HEK293 (cell line): ENCODE measurements at regions not wholly inside any gene's neighbourhood (a gene's known extent, or its start where the extent isn't known, plus 50 kb on each side); places are given as distances from the start of the nearest gene placed in this dataset.

ENCODE experiments used
- CTCF ChIA-PET: fragments of 350-600 bp; formaldehyde crosslinking; extraction: SDS; loops from one replicate; lab custom pipeline; 2021; ENCODE audit warnings: antibody characterized with exemption; lab: Yijun Ruan, JAX
- POLR2A ChIA-PET: fragments of 300-600 bp; formaldehyde crosslinking; extraction: SDS; loops from one replicate; lab custom pipeline; 2020; ENCODE audit warnings: antibody characterized with exemption, inconsistent platforms; lab: Yijun Ruan, JAX
- H3K27ac ChIP-seq: fragments of 200-500 bp; sonication (Bioruptor generic); 2 replicates; pipeline ENCODE4 v1.5.1; 2014; ENCODE audit warnings: low read depth, low read length, control low read depth, inconsistent platforms; ENCODE audit errors: extremely low read depth
- H3K36me3 ChIP-seq, 2 experiments: fragments of 200-500 bp in 1 of 2; sonication (Bioruptor generic) in 1 of 2; 1 replicate in 1 of 2; 2 replicates in 1 of 2; pipeline ENCODE4 v1.5.1; 2014 to 2017; ENCODE audit warnings: inconsistent platforms in 2 of 2, low read length in 2 of 2; ENCODE audit not compliant: control insufficient read depth in 2 of 2, insufficient read depth in 1 of 2
- H3K4me1 ChIP-seq: fragments of 200-500 bp; sonication (Bioruptor generic); 2 replicates; pipeline ENCODE4 v1.5.1; 2014; ENCODE audit warnings: mild to moderate bottlenecking, low read length, inconsistent platforms; ENCODE audit not compliant: control insufficient read depth, insufficient read depth
- H3K4me3 ChIP-seq: 2 replicates; pipeline ENCODE4 v1.5.1; 2011; ENCODE audit warnings: low read depth, mild to moderate bottlenecking, control low read depth, low read length, moderate library complexity
- H3K9me3 ChIP-seq: fragments of 200-500 bp; sonication (Bioruptor generic); 2 replicates; pipeline ENCODE4 v1.5.1; 2014; ENCODE audit warnings: low read depth, low read length, inconsistent platforms; ENCODE audit not compliant: control insufficient read depth, insufficient read depth
- ATF2 ChIP-seq: fragments of 450-650 bp; formaldehyde crosslinking; IDR thresholded peaks from 2 replicates; pipeline ENCODE4 v1.5.1; 2016; ENCODE audit warnings: missing biosample characterization, missing genetic modification characterization, low read depth
- GFI1B ChIP-seq: fragments of 450-650 bp; formaldehyde crosslinking; IDR thresholded peaks from 2 replicates; pipeline ENCODE4 v1.5.1; 2016; ENCODE audit warnings: missing biosample characterization, missing genetic modification characterization
- HOXA7 ChIP-seq: sonication (generic); formaldehyde crosslinking; IDR thresholded peaks from 2 replicates; pipeline ENCODE4 v1.8.1; 2022; ENCODE audit warnings: missing genetic modification reagents, borderline replicate concordance
- KLF7 ChIP-seq: fragments of 450-650 bp; formaldehyde crosslinking; IDR thresholded peaks from 2 replicates; pipeline ENCODE4 v1.5.1; 2016; ENCODE audit warnings: missing biosample characterization, missing genetic modification characterization, borderline replicate concordance
- MEIS1 ChIP-seq: sonication (generic); formaldehyde crosslinking; IDR thresholded peaks from 2 replicates; pipeline ENCODE4 v1.8.1; 2022; ENCODE audit warnings: missing genetic modification reagents, mild to moderate bottlenecking, borderline replicate concordance
- OVOL3 ChIP-seq: fragments of 450-650 bp; formaldehyde crosslinking; IDR thresholded peaks from 2 replicates; pipeline ENCODE4 v1.5.1; 2016; ENCODE audit warnings: missing biosample characterization, missing genetic modification characterization
- SCRT1 ChIP-seq: fragments of 450-650 bp; formaldehyde crosslinking; IDR thresholded peaks from 2 replicates; pipeline ENCODE4 v1.5.1; 2016; ENCODE audit warnings: missing biosample characterization, missing genetic modification characterization, borderline replicate concordance
- TCF7L2 ChIP-seq: IDR thresholded peaks from 2 replicates; pipeline ENCODE4 v1.6.1; 2011; ENCODE audit warnings: low read depth, mild to moderate bottlenecking, inconsistent platforms, low read length, moderate library complexity, borderline replicate concordance
- TRIM28 ChIP-seq: IDR thresholded peaks from 2 replicates; pipeline ENCODE4 v1.6.1; 2011; ENCODE audit warnings: low read length, control low read depth, borderline replicate concordance
- ZBTB7A ChIP-seq: fragments of 450-650 bp; formaldehyde crosslinking; IDR thresholded peaks from 2 replicates; pipeline ENCODE4 v1.5.1; 2016; ENCODE audit warnings: low read depth, missing biosample characterization, missing genetic modification characterization
- ZEB2 ChIP-seq: fragments of 450-650 bp; formaldehyde crosslinking; IDR thresholded peaks from 2 replicates; pipeline ENCODE4 v1.5.1; 2016; ENCODE audit warnings: missing biosample characterization, missing genetic modification characterization
- ZNF239 ChIP-seq: fragments of 450-650 bp; formaldehyde crosslinking; IDR thresholded peaks from 2 replicates; pipeline ENCODE4 v1.5.1; 2016; ENCODE audit warnings: missing biosample characterization, missing genetic modification characterization
- ZNF292 ChIP-seq: fragments of 450-650 bp; formaldehyde crosslinking; IDR thresholded peaks from 2 replicates; pipeline ENCODE4 v1.5.1; 2016; ENCODE audit warnings: low read depth, missing biosample characterization, missing genetic modification characterization, borderline replicate concordance
- ZNF341 ChIP-seq: fragments of 450-650 bp; formaldehyde crosslinking; IDR thresholded peaks from 2 replicates; pipeline ENCODE4; 2016; ENCODE audit warnings: low read depth, missing biosample characterization, missing genetic modification characterization
- ZNF366 ChIP-seq: fragments of 450-650 bp; formaldehyde crosslinking; conservative IDR thresholded peaks from 2 replicates; pipeline ENCODE4 v1.5.1; 2016; ENCODE audit warnings: missing biosample characterization, missing genetic modification characterization
- ZNF391 ChIP-seq: fragments of 450-650 bp; formaldehyde crosslinking; IDR thresholded peaks from 2 replicates; pipeline ENCODE4 v1.5.1; 2016; ENCODE audit warnings: low read depth, missing biosample characterization, missing genetic modification characterization, borderline replicate concordance
- ZNF404 ChIP-seq: fragments of 450-650 bp; formaldehyde crosslinking; IDR thresholded peaks from 2 replicates; pipeline ENCODE4 v1.5.1; 2017; ENCODE audit warnings: missing biosample characterization, missing genetic modification characterization
- ZNF416 ChIP-seq: fragments of 450-650 bp; formaldehyde crosslinking; IDR thresholded peaks from 2 replicates; pipeline ENCODE4 v1.5.1; 2016; ENCODE audit warnings: missing biosample characterization, missing genetic modification characterization
- ZNF426 ChIP-seq: fragments of 450-650 bp; formaldehyde crosslinking; IDR thresholded peaks from 2 replicates; pipeline ENCODE4 v1.5.1; 2017; ENCODE audit warnings: missing biosample characterization, missing genetic modification characterization, mild to moderate bottlenecking, inconsistent platforms, moderate library complexity
- ZNF530 ChIP-seq: fragments of 450-650 bp; formaldehyde crosslinking; IDR thresholded peaks from 2 replicates; pipeline ENCODE4 v1.5.1; 2016; ENCODE audit warnings: low read depth, missing biosample characterization, missing genetic modification characterization
- ZNF654 ChIP-seq: fragments of 450-650 bp; formaldehyde crosslinking; IDR thresholded peaks from 2 replicates; pipeline ENCODE4 v1.5.1; 2016; ENCODE audit warnings: low read depth, missing biosample characterization, missing genetic modification characterization
- ZNF664 ChIP-seq: fragments of 450-650 bp; formaldehyde crosslinking; IDR thresholded peaks from 2 replicates; pipeline ENCODE4 v1.5.1; 2016; ENCODE audit warnings: missing biosample characterization, missing genetic modification characterization
- ZNF830 ChIP-seq: fragments of 450-650 bp; IDR thresholded peaks from 2 replicates; pipeline ENCODE4 v1.5.0; 2018; ENCODE audit warnings: missing biosample characterization, missing genetic modification characterization, low read depth, mild to moderate bottlenecking, moderate library complexity
- ZNF843 ChIP-seq: fragments of 450-650 bp; formaldehyde crosslinking; IDR thresholded peaks from 2 replicates; pipeline ENCODE4 v1.5.1; 2016; ENCODE audit warnings: missing biosample characterization, missing genetic modification characterization
- TF ChIP-seq, protein P1 (sequence below): fragments of 450-650 bp; formaldehyde crosslinking; IDR thresholded peaks from 2 replicates; pipeline ENCODE4 v1.5.1; 2016; ENCODE audit warnings: missing biosample characterization, missing genetic modification characterization

- no peak for TF ChIP-seq SCRT1 (tag by site-specific recombination)
- TF ChIP-seq KLF7 (tag by site-specific recombination): no peak
- TF ChIP-seq OVOL3 (tag by site-specific recombination): no peak
- no peak for TF ChIP-seq ZBTB7A (tag by site-specific recombination)
- TF ChIP-seq ZNF654 (tag by site-specific recombination): no peak
- TF ChIP-seq ZNF404: no peak
- TF ChIP-seq ZNF426 (tag by site-specific recombination): no peak
- no peak for TF ChIP-seq HOXA7 (CRISPR knock-in tag)
Observed at GRCh38 chr4:162984621-162985020, 182.1 kb downstream of the NAF1 start (continued).

DNA sequence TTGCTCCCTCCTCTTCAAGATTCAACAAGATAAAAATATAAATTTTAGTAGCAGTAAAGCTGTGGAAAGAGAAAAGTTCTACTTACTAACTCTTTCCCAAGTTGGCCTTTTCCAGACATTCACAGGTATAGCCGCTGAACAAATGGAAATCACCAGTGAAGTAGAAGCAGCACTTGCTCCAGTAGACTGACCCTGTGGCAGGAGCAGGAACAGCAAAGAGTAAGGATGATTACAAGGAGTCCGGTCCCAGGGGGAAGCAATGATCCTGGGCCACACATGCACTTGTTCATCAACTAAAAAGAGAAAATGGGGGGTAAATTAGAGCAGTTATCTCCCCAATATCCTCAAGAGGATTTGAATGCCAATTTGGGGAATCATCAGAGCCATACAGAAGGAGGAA lies 184.9 kb downstream of the NAF1 start:
- Histone ChIP-seq H3K9me3 (no peaks in the 10 kb centered on the region), H3K27ac (no peak overlapping the region), H3K4me1 (no peaks in the 10 kb centered on the region), H3K4me3 (no peak overlapping the region), H3K36me3 (no peaks in the 10 kb centered on the region)
- TF ChIP-seq ATF2 (tag by site-specific recombination): no peak
- no peak for TF ChIP-seq ZNF843 (tag by site-specific recombination)
- no peak for TF ChIP-seq ZNF530
- no peak for TF ChIP-seq ZEB2
- TF ChIP-seq MEIS1 (CRISPR knock-in tag): no peak
- no peak for TF ChIP-seq ZNF830 (tag by site-specific recombination)
- TF ChIP-seq, protein P1, sequence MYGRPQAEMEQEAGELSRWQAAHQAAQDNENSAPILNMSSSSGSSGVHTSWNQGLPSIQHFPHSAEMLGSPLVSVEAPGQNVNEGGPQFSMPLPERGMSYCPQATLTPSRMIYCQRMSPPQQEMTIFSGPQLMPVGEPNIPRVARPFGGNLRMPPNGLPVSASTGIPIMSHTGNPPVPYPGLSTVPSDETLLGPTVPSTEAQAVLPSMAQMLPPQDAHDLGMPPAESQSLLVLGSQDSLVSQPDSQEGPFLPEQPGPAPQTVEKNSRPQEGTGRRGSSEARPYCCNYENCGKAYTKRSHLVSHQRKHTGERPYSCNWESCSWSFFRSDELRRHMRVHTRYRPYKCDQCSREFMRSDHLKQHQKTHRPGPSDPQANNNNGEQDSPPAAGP: no peak
- TF ChIP-seq TRIM28: no peak
- CTCF ChIA-PET: no interaction called here
- POLR2A ChIA-PET: no interaction called here

DNA sequence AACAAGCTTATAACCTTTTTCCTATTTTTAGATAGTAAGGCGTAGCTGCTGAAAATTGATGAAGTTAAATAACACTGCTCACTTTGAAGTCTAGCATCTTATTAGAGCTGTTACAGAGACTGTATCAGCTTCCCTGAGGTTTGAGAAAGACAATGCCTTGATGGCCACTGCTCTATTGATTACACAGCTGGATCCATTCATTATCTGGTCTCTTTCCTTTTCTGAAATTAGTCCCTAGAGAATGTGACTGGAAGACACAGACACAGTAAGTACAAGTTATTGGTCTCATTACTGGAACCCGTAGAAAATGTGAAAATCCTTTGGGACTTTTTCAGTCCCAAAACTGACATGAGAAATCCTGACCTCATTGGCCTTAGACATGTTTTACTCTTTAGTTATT lies 188.3 kb downstream of the NAF1 start:
- ChIA-PET CTCF (no interaction called here), POLR2A (no interaction called here)

DNA sequence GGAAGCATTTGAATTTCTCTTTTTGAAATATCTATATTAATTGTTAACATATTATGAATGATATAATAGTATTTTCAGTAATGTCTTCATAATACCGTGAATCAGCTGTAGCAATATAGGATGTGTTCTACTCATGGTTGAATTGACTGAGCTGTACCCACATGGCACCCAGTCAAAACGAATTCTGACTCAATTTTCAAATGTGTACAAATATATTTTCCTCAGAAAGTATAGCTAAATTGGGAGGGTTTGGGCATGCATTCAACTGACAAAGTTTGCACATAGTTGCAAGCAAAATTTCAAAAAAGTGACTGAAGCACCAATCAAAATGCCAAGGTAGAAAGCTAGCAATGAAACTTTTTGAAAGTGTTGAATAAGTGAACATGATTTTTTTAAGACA lies 188.9 kb downstream of the NAF1 start:
- CTCF ChIA-PET: no interaction called here
- Histone ChIP-seq H3K36me3 (no peaks in the 10 kb centered on the region), H3K4me3 (no peak overlapping the region), H3K27ac (no peak overlapping the region), H3K9me3 (no peaks in the 10 kb centered on the region), H3K4me1 (no peaks in the 10 kb centered on the region)
- POLR2A ChIA-PET: no interaction called here
- TF ChIP-seq ZNF239 (tag by site-specific recombination) (no peak), ZNF292 (tag by site-specific recombination) (no peak), ZNF391 (tag by site-specific recombination) (no peak)
- TF ChIP-seq, all 188 proteins: peak for 0

More for the DNA sequence above, 188.3 kb downstream of the NAF1 start:
- H3K27ac ChIP-seq: no peak overlapping the region
- no peak overlapping the region for H3K4me3 ChIP-seq
- H3K4me1 ChIP-seq: no peaks in the 10 kb centered on the region
- H3K36me3 ChIP-seq: no peaks in the 10 kb centered on the region
- no peak for TF ChIP-seq ZNF664
- no peak for TF ChIP-seq GFI1B (tag by site-specific recombination)
- no peak for TF ChIP-seq ZNF366 (tag by site-specific recombination)
- no peak for TF ChIP-seq ZNF341
- no peak for TF ChIP-seq TCF7L2
- TF ChIP-seq ZNF416 (tag by site-specific recombination): no peak
- TF ChIP-seq, all 188 proteins: peak for 0
- H3K9me3 ChIP-seq: no peaks in the 10 kb centered on the region
